ENCODE measurements at regions not wholly inside any gene's neighbourhood (a gene's known extent, or its start where the extent isn't known, plus 50 kb on each side); places are given as distances from the start of the nearest gene placed in this dataset.

- no peak overlapping the region for H3K9ac ChIP-seq (ENCODE audit: low read length)
- no peak for TF ChIP-seq CTCF (IDR thresholded peaks at IDR 0.05)
- TF ChIP-seq EZH2 (IDR thresholded peaks at IDR 0.05; ENCODE audit: borderline replicate concordance, insufficient read depth, low read depth, low read length, poor library complexity, severe bottlenecking) = no peak
- DNase-seq (no peak), ATAC-seq (ENCODE audit: low read depth) (no peak)
- no peak overlapping the region for H3K27ac ChIP-seq (ENCODE audit: low read length in 2 of 2)
- H3K79me2 ChIP-seq (ENCODE audit: control insufficient read depth, insufficient read depth, low read length) = no peaks in the 10 kb centered on the region
- no peak overlapping the region for H3K4me2 ChIP-seq (replicated peaks; ENCODE audit: low read depth, low read length, poor library complexity, severe bottlenecking)
- H3K27me3 ChIP-seq (replicated peaks in 1 of 4; ENCODE audit: control extremely low read depth in 1 of 4, control insufficient read depth in 3 of 4, insufficient read depth in 4 of 4, low read length in 3 of 4) = no peaks in the 10 kb centered on the region
- no peaks in the 10 kb centered on the region for H4K20me1 ChIP-seq (ENCODE audit: control insufficient read depth, insufficient read depth, low read length, poor library complexity, severe bottlenecking)
- H3K4me3 ChIP-seq (ENCODE audit: control extremely low read depth in 1 of 5, extremely low read depth in 1 of 5, insufficient read depth in 1 of 5, low read depth in 2 of 5, low read length in 4 of 5) = no peak overlapping the region
- H3K4me3 Mint-ChIP-seq = no peak overlapping the region
- H3K4me1 ChIP-seq (ENCODE audit: control insufficient read depth in 2 of 2, insufficient read depth in 2 of 2, low read length in 2 of 2) = no peaks in the 10 kb centered on the region
- POLR2A ChIA-PET = no interaction called here
- no peak overlapping the region for H3K27ac Mint-ChIP-seq
- 80% methylated on average over 1 of the region's 2 CpGs for WGBS (ENCODE audit: insufficient coverage)
- intact Hi-C loops (cut with micrococcal nuclease) = no loop called here
- no peaks in the 10 kb centered on the region for H3K4me1 Mint-ChIP-seq
- H3K9me3 Mint-ChIP-seq (ENCODE audit: insufficient read depth) = peaks cover 2% of the 10 kb centered on the region
- CTCF ChIA-PET = no interaction called here
- no peak overlapping the region for H2AFZ ChIP-seq (ENCODE audit: insufficient read depth, low read depth, low read length, poor library complexity, severe bottlenecking)
- H3K27me3 Mint-ChIP-seq = no peaks in the 10 kb centered on the region
- peaks cover 0 to 6% (median 0%) of the 10 kb centered on the region in 3 donors for H3K9me3 ChIP-seq (ENCODE audit: control extremely low read depth in 1 of 3, control insufficient read depth in 2 of 3, insufficient read depth in 1 of 3, low read length in 2 of 3)
- H3K36me3 ChIP-seq (replicated peaks in 1 of 2; ENCODE audit: control extremely low read depth in 1 of 2, control insufficient read depth in 1 of 2, extremely low read depth in 1 of 2, insufficient read depth in 2 of 2, low read length in 1 of 2) = no peaks in the 10 kb centered on the region
Measured at GRCh38 chr13:38042771-38043170, 173.2 kb upstream of the TRPC4 start.

- no peaks in the 10 kb centered on the region for H3K4me1 Mint-ChIP-seq
- CTCF ChIA-PET = no interaction called here
Measured at GRCh38 chr13:38024431-38024830, 154.9 kb upstream of the TRPC4 start.

More at GRCh38 chr13:38024431-38024830, 154.9 kb upstream of the TRPC4 start:
- H3K27me3 Mint-ChIP-seq = no peaks in the 10 kb centered on the region
- H3K4me3 Mint-ChIP-seq = no peak overlapping the region
- ATAC-seq (ENCODE audit: low read depth) (no peak), DNase-seq (no peak)
- no peaks in the 10 kb centered on the region for H3K27me3 ChIP-seq (replicated peaks in 1 of 4; ENCODE audit: control extremely low read depth in 1 of 4, control insufficient read depth in 3 of 4, insufficient read depth in 4 of 4, low read length in 3 of 4)
- H3K79me2 ChIP-seq (ENCODE audit: control insufficient read depth, insufficient read depth, low read length) = no peaks in the 10 kb centered on the region
- H3K27ac Mint-ChIP-seq = no peak overlapping the region
- no peak overlapping the region for H3K4me3 ChIP-seq (ENCODE audit: control extremely low read depth in 1 of 5, extremely low read depth in 1 of 5, insufficient read depth in 1 of 5, low read depth in 2 of 5, low read length in 4 of 5)
- H2AFZ ChIP-seq (ENCODE audit: insufficient read depth, low read depth, low read length, poor library complexity, severe bottlenecking) = no peak overlapping the region
- POLR2A ChIA-PET = no interaction called here
- H3K9me3 ChIP-seq (ENCODE audit: control extremely low read depth in 1 of 3, control insufficient read depth in 2 of 3, insufficient read depth in 1 of 3, low read length in 2 of 3) = peaks cover 0 to 7% (median 3%) of the 10 kb centered on the region in 3 donors
- no peaks in the 10 kb centered on the region for H3K4me1 ChIP-seq (ENCODE audit: control insufficient read depth in 2 of 2, insufficient read depth in 2 of 2, low read length in 2 of 2)
- H3K4me2 ChIP-seq (replicated peaks; ENCODE audit: low read depth, low read length, poor library complexity, severe bottlenecking) = no peak overlapping the region
- no peak for TF ChIP-seq CTCF (IDR thresholded peaks at IDR 0.05)
- TF ChIP-seq EZH2 (IDR thresholded peaks at IDR 0.05; ENCODE audit: borderline replicate concordance, insufficient read depth, low read depth, low read length, poor library complexity, severe bottlenecking) = no peak
- H3K9me3 Mint-ChIP-seq (ENCODE audit: insufficient read depth) = peaks cover 9% of the 10 kb centered on the region
- intact Hi-C loops (cut with micrococcal nuclease) = no loop called here
- no peak overlapping the region for H3K9ac ChIP-seq (ENCODE audit: low read length)
- no CpG with 5 or more reads among the region's 2 CpGs for WGBS (ENCODE audit: insufficient coverage)
- H3K27ac ChIP-seq (ENCODE audit: low read length in 2 of 2) = no peak overlapping the region
- no peaks in the 10 kb centered on the region for H4K20me1 ChIP-seq (ENCODE audit: control insufficient read depth, insufficient read depth, low read length, poor library complexity, severe bottlenecking)
- no peaks in the 10 kb centered on the region for H3K36me3 ChIP-seq (replicated peaks in 1 of 2; ENCODE audit: control extremely low read depth in 1 of 2, control insufficient read depth in 1 of 2, extremely low read depth in 1 of 2, insufficient read depth in 2 of 2, low read length in 1 of 2)
